K562 (cell line): ENCODE measurements at regions not wholly inside any gene's neighbourhood (a gene's known extent, or its start where the extent isn't known, plus 50 kb on each side); places are given as distances from the start of the nearest gene placed in this dataset.

Source experiments
- BRF2 ChIP-seq: IDR thresholded peaks from 3 replicates; pipeline ENCODE4 v1.6.1; 2011; ENCODE audit warnings: borderline replicate concordance, mild to moderate bottlenecking; ENCODE audit not compliant: insufficient read length, insufficient read depth
- CTCF ChIP-seq, 3 experiments: IDR thresholded peaks in 2 of 3; conservative IDR thresholded peaks in 1 of 3; 2 replicates each; pipeline ENCODE4 v1.5.1; 2011 to 2012; ENCODE audit warnings: low read length in 3 of 3, mild to moderate bottlenecking in 3 of 3, control low read depth in 2 of 3, improper control_type of control experiment in 1 of 3, inconsistent platforms in 1 of 3, low read depth in 1 of 3, mixed read lengths in 1 of 3, moderate library complexity in 1 of 3; ENCODE audit not compliant: insufficient read depth in 2 of 3
- E2F5 ChIP-seq: sonication (generic); formaldehyde crosslinking; IDR thresholded peaks from 2 replicates; pipeline ENCODE4 v1.8.0; 2022; ENCODE audit warnings: mild to moderate bottlenecking, missing genetic modification reagents
- FOXM1 ChIP-seq, 2 experiments: fragments of 450-650 bp in 1 of 2; sonication (generic) in 1 of 2; formaldehyde crosslinking in 1 of 2; IDR thresholded peaks; 2 replicates each; pipeline versions ENCODE4 v1.6.1 to v1.9.0; 2017 to 2022; ENCODE audit warnings: low read depth in 2 of 2, mild to moderate bottlenecking in 2 of 2, missing genetic modification reagents in 1 of 2, moderate library complexity in 1 of 2
- MNT ChIP-seq, 2 experiments: fragments of 450-650 bp; conservative IDR thresholded peaks; 2 replicates each; pipeline ENCODE4 v1.6.1; 2017; ENCODE audit warnings: mild to moderate bottlenecking in 2 of 2, moderate library complexity in 2 of 2
- POLR2A ChIP-seq: fragments of 450-650 bp; conservative IDR thresholded peaks from 2 replicates; pipeline ENCODE4 v1.6.1; 2016
- RREB1 ChIP-seq: fragments of 250-450 bp; sonication (Bioruptor Pico); IDR thresholded peaks from 2 replicates; pipeline ENCODE4 v1.4.0; 2020
- SP1 ChIP-seq: sonication (generic); formaldehyde crosslinking; IDR thresholded peaks from 2 replicates; pipeline ENCODE4 v1.8.1; 2022; ENCODE audit warnings: mild to moderate bottlenecking, missing genetic modification reagents
- ZNF143 ChIP-seq: sonication (generic); formaldehyde crosslinking; IDR thresholded peaks from 2 replicates; pipeline ENCODE4 v1.9.0; 2022; ENCODE audit warnings: mild to moderate bottlenecking, missing genetic modification reagents
- ZNF24 ChIP-seq: fragments of 450-650 bp; IDR thresholded peaks from 2 replicates; pipeline ENCODE4 v1.6.1; 2016
- ZNF592 ChIP-seq: fragments of 450-650 bp; IDR thresholded peaks from 2 replicates; pipeline ENCODE4 v1.6.1; 2017; ENCODE audit warnings: antibody characterized with exemption, mild to moderate bottlenecking
- ZSCAN29 ChIP-seq: fragments of 450-650 bp; IDR thresholded peaks from 2 replicates; pipeline ENCODE4 v1.6.1; 2017

- TF ChIP-seq ZNF24 (no peak), CTCF (IDR thresholded peaks at IDR 0.05 in 2 of 3, conservative IDR thresholded peaks at IDR 0.05 in 1 of 3; ENCODE audit: insufficient read depth in 2 of 3, low read depth in 1 of 3, low read length in 3 of 3) (no peak), ZNF592 (no peak), E2F5 (CRISPR knock-in tag) (no peak), BRF2 (no peak), FOXM1 (IDR thresholded peaks at IDR 0.05; ENCODE audit: low read depth) (no peak), FOXM1 (CRISPR knock-in tag; IDR thresholded peaks at IDR 0.05; ENCODE audit: low read depth) (no peak), MNT (conservative IDR thresholded peaks at IDR 0.05) (no peak), ZSCAN29 (no peak), ZNF143 (CRISPR knock-in tag) (no peak), SP1 (CRISPR knock-in tag) (no peak), POLR2A (no peak), RREB1 (CRISPR knock-in tag) (no peak)
These were observed 272.7 kb upstream of the CADM1 start for GRCh38 chr11:115776916-115777315.
